T-helper 2 cell treated with Interferon-gamma antibody and Interleukin-4, amounts not matched to agents 5 μg/mL and 100 μg/mL, for 36 hours (primary cell): ENCODE measurements at regions not wholly inside any gene's neighbourhood (a gene's known extent, or its start where the extent isn't known, plus 50 kb on each side); places are given as distances from the start of the nearest gene placed in this dataset.

Source experiments
- DNase-seq: peaks from one replicate; pipeline ENCODE4 v3.0.0; 2021; ENCODE audit warnings: low spot score
- H3K27ac Mint-ChIP-seq: one replicate; pipeline ENCODE4 v1.8.0; 2021; ENCODE audit warnings: mild to moderate bottlenecking, mixed read lengths
- H3K27me3 Mint-ChIP-seq: one replicate; pipeline ENCODE4 v1.8.0; 2021; ENCODE audit warnings: low read depth, mixed read lengths
- H3K36me3 Mint-ChIP-seq: one replicate; pipeline ENCODE4 v1.8.0; 2021; ENCODE audit warnings: low read depth, mixed read lengths
- H3K4me1 Mint-ChIP-seq: one replicate; pipeline ENCODE4 v1.8.0; 2021; ENCODE audit warnings: low read depth, mixed read lengths
- H3K4me3 Mint-ChIP-seq: one replicate; pipeline ENCODE4 v1.8.0; 2022; ENCODE audit warnings: mild to moderate bottlenecking, moderate library complexity, mixed read lengths
- H3K9me3 Mint-ChIP-seq: one replicate; pipeline ENCODE4 v1.8.0; 2021; ENCODE audit warnings: mixed read lengths

DNA sequence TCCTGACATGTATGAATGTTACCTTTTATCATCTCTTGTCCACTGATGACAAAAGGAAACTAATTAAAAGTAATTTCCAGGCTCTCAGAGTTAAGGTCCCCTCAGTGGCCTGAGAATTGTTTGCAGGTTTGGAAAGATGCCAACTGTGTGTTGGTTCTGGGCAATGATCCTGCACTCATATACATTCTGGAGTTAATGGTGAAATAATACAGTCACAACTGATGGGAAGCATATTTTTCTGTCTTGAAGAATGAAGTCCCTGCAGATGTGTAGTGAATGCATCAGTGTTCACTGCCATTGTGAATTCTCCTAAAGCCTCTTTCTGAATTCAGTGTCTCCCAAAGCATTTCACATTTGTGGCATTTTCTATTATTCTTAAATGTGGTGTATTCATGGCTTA, 238.1 kb upstream of the PPP1R2C start:
- no peak for DNase-seq
- peaks cover 2% of the 10 kb centered on the region for H3K4me1 Mint-ChIP-seq
- no peaks in the 10 kb centered on the region for H3K36me3 Mint-ChIP-seq
- H3K27ac Mint-ChIP-seq, result no peak overlapping the region
- peaks cover 5% of the 10 kb centered on the region for H3K9me3 Mint-ChIP-seq
- H3K4me3 Mint-ChIP-seq, result no peak overlapping the region
- H3K27me3 Mint-ChIP-seq, result no peaks in the 10 kb centered on the region

- H3K9me3 Mint-ChIP-seq, result peaks cover 11% of the 10 kb centered on the region
- no peak overlapping the region for H3K27ac Mint-ChIP-seq
- no peak overlapping the region for H3K4me3 Mint-ChIP-seq
- no peak for DNase-seq
- no peaks in the 10 kb centered on the region for H3K36me3 Mint-ChIP-seq
- H3K4me1 Mint-ChIP-seq, result peaks cover 2% of the 10 kb centered on the region
- H3K27me3 Mint-ChIP-seq, result no peaks in the 10 kb centered on the region
Measured at GRCh38 chrX:43018031-43018430, 240.1 kb upstream of the PPP1R2C start.

DNA sequence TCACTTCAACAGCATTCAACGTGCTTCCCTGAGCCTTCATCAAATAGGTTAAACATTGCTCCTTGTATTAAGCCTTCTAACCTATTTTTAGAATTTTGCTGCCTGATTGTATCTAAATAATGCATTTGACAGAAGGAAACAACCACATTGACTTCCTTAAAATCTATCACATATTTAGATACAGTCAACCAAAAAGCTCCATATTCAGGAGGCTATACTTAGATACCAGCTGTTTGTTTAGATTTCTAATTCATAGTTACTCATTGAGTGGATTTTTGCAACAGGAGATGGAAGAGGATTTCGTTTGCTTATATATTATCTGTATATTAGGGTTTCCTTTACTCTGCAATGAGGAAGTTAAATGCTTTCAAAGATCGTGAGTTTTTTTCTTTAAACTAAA, 241.1 kb upstream of the PPP1R2C start:
- Mint-ChIP-seq H3K4me3 (no peak overlapping the region), H3K27ac (no peak overlapping the region), H3K9me3 (peaks cover 11% of the 10 kb centered on the region), H3K36me3 (no peaks in the 10 kb centered on the region), H3K4me1 (peaks cover 2% of the 10 kb centered on the region), H3K27me3 (no peaks in the 10 kb centered on the region)
- no peak for DNase-seq

GRCh38 chrX:43025806-43026315, 247.9 kb upstream of the PPP1R2C start:
- no peaks in the 10 kb centered on the region for H3K4me1 Mint-ChIP-seq
- DNase-seq, result no peak
- H3K27ac Mint-ChIP-seq, result no peak overlapping the region
- H3K9me3 Mint-ChIP-seq, result peaks cover 19% of the 10 kb centered on the region
- no peak overlapping the region for H3K4me3 Mint-ChIP-seq
- H3K27me3 Mint-ChIP-seq, result no peaks in the 10 kb centered on the region
- no peaks in the 10 kb centered on the region for H3K36me3 Mint-ChIP-seq

GRCh38 chrX:43064096-43064495, 286.1 kb upstream of the PPP1R2C start:
- H3K27me3 Mint-ChIP-seq, result no peaks in the 10 kb centered on the region
- H3K9me3 Mint-ChIP-seq, result no peaks in the 10 kb centered on the region
- no peak for DNase-seq
- no peaks in the 10 kb centered on the region for H3K4me1 Mint-ChIP-seq
- H3K4me3 Mint-ChIP-seq, result no peak overlapping the region
- H3K27ac Mint-ChIP-seq, result no peak overlapping the region
- no peaks in the 10 kb centered on the region for H3K36me3 Mint-ChIP-seq

GRCh38 chrX:43065978-43066377, 288.0 kb upstream of the PPP1R2C start:
- H3K9me3 Mint-ChIP-seq, result no peaks in the 10 kb centered on the region
- H3K27me3 Mint-ChIP-seq, result no peaks in the 10 kb centered on the region
- H3K36me3 Mint-ChIP-seq, result no peaks in the 10 kb centered on the region
- no peak overlapping the region for H3K27ac Mint-ChIP-seq
- H3K4me1 Mint-ChIP-seq, result no peaks in the 10 kb centered on the region
- DNase-seq, result no peak
- no peak overlapping the region for H3K4me3 Mint-ChIP-seq

DNA sequence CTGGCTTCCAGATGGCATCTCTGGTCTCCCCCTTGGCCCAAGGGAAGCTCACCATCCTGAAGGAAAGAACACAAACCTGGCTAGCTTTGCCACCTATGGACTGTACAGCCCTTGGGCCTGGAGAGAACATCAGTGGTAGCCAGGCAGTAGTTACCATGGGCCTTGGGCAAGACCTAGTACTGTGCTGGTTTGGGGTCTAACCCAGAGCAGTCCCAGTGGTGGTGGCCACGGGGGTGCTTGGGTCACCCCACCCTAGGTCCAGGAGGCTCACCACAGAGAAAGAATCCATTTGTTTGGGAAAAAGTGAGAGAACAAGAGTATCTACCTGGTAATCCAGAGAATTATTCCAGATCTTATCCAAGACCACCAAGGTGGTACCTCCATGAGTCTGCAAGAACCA, 290.7 kb upstream of the PPP1R2C start:
- DNase-seq, result no peak
- Mint-ChIP-seq H3K27me3 (no peaks in the 10 kb centered on the region), H3K4me1 (no peaks in the 10 kb centered on the region), H3K4me3 (no peak overlapping the region), H3K27ac (no peak overlapping the region), H3K36me3 (no peaks in the 10 kb centered on the region), H3K9me3 (no peaks in the 10 kb centered on the region)

GRCh38 chrX:43083016-43083415, 305.1 kb upstream of the PPP1R2C start:
- H3K27me3 Mint-ChIP-seq, result no peaks in the 10 kb centered on the region
- DNase-seq, result no peak
- no peaks in the 10 kb centered on the region for H3K4me1 Mint-ChIP-seq
- H3K36me3 Mint-ChIP-seq, result no peaks in the 10 kb centered on the region
- H3K27ac Mint-ChIP-seq, result no peak overlapping the region
- H3K9me3 Mint-ChIP-seq, result peaks cover 2% of the 10 kb centered on the region
- no peak overlapping the region for H3K4me3 Mint-ChIP-seq

GRCh38 chrX:43087830-43088229, 309.9 kb upstream of the PPP1R2C start:
- DNase-seq, result no peak
- no peaks in the 10 kb centered on the region for H3K4me1 Mint-ChIP-seq
- no peaks in the 10 kb centered on the region for H3K9me3 Mint-ChIP-seq
- H3K27me3 Mint-ChIP-seq, result no peaks in the 10 kb centered on the region
- no peak overlapping the region for H3K4me3 Mint-ChIP-seq
- no peaks in the 10 kb centered on the region for H3K36me3 Mint-ChIP-seq
- no peak overlapping the region for H3K27ac Mint-ChIP-seq

- Mint-ChIP-seq H3K4me3 (no peak overlapping the region), H3K9me3 (no peaks in the 10 kb centered on the region), H3K4me1 (no peaks in the 10 kb centered on the region), H3K36me3 (no peaks in the 10 kb centered on the region), H3K27ac (no peak overlapping the region), H3K27me3 (no peaks in the 10 kb centered on the region)
- no peak for DNase-seq
Measured at GRCh38 chrX:43096830-43097229, 318.9 kb upstream of the PPP1R2C start.

- H3K4me1 Mint-ChIP-seq, result peaks cover 6% of the 10 kb centered on the region
- no peaks in the 10 kb centered on the region for H3K9me3 Mint-ChIP-seq
- H3K36me3 Mint-ChIP-seq, result no peaks in the 10 kb centered on the region
- H3K4me3 Mint-ChIP-seq, result no peak overlapping the region
- H3K27ac Mint-ChIP-seq, result no peak overlapping the region
- DNase-seq, result no peak
- no peaks in the 10 kb centered on the region for H3K27me3 Mint-ChIP-seq
Measured at GRCh38 chrX:43106009-43106408, 328.0 kb upstream of the PPP1R2C start.

GRCh38 chrX:43108828-43109227, 330.9 kb upstream of the PPP1R2C start:
- no peak for DNase-seq
- no peak overlapping the region for H3K27ac Mint-ChIP-seq

DNA sequence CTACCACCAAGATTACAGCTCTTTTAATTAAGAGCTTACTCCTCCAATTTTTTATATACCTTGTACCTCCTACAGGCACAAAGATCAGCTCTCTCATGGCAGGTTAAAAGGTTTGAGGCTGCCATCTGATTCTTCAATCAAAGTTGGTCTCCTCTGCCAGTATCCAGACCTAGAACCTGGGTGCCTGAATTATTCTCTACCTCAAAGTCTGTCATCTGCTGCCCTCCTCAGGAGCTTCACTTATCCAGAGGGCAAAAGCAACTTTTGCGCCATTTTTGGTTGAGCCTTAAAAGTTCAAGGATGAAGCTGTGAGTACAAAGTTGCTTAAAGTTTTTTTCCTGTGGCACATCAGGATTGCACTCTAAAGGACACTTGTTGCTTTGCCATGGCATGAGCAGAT, 343.7 kb upstream of the PPP1R2C start:
- Mint-ChIP-seq H3K27me3 (no peaks in the 10 kb centered on the region), H3K4me1 (no peaks in the 10 kb centered on the region), H3K9me3 (no peaks in the 10 kb centered on the region), H3K4me3 (no peak overlapping the region), H3K27ac (no peak overlapping the region), H3K36me3 (no peaks in the 10 kb centered on the region)
- no peak for DNase-seq

More at GRCh38 chrX:43108828-43109227, 330.9 kb upstream of the PPP1R2C start:
- no peaks in the 10 kb centered on the region for H3K9me3 Mint-ChIP-seq
- H3K4me3 Mint-ChIP-seq, result no peak overlapping the region
- no peaks in the 10 kb centered on the region for H3K36me3 Mint-ChIP-seq
- no peaks in the 10 kb centered on the region for H3K27me3 Mint-ChIP-seq
- H3K4me1 Mint-ChIP-seq, result peaks cover 6% of the 10 kb centered on the region

DNA sequence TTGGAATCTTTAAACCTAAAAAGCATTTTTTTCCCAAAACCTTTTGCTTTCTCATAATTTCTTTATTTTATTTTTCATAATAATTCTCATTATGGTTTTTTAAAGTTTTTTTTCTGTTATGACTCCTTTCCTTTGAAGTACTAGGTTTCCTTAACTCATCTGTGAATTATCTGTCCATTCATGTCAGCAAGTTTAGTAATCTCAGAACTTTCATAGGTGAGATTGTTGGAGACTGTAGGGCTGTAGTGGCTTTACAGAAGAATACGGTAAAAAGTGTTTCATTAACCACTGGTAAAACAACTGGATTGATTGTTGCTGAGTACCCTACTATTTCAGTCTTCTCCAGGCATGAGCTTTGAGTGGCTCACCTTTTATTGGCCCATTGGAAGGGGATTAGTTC, 361.7 kb upstream of the PPP1R2C start:
- no peak for DNase-seq
- no peaks in the 10 kb centered on the region for H3K36me3 Mint-ChIP-seq
- H3K27ac Mint-ChIP-seq, result no peak overlapping the region
- H3K4me1 Mint-ChIP-seq, result no peaks in the 10 kb centered on the region
- H3K4me3 Mint-ChIP-seq, result no peak overlapping the region
- no peaks in the 10 kb centered on the region for H3K9me3 Mint-ChIP-seq
- H3K27me3 Mint-ChIP-seq, result no peaks in the 10 kb centered on the region

- no peaks in the 10 kb centered on the region for H3K27me3 Mint-ChIP-seq
- no peak overlapping the region for H3K4me3 Mint-ChIP-seq
- H3K36me3 Mint-ChIP-seq, result no peaks in the 10 kb centered on the region
- H3K4me1 Mint-ChIP-seq, result no peaks in the 10 kb centered on the region
- no peak overlapping the region for H3K27ac Mint-ChIP-seq
- DNase-seq, result no peak
- H3K9me3 Mint-ChIP-seq, result no peaks in the 10 kb centered on the region
Measured at GRCh38 chrX:43140582-43140981, 362.6 kb upstream of the PPP1R2C start.
